LHCN-M2 (cell line): ENCODE measurements at regions not wholly inside any gene's neighbourhood (a gene's known extent, or its start where the extent isn't known, plus 50 kb on each side); places are given as distances from the start of the nearest gene placed in this dataset.

Experiments
- DNase-seq: peaks from one replicate; pipeline ENCODE4 v3.0.0-alpha.2; 2012; ENCODE audit warnings: low read depth

GRCh38 chr3:83513677-83514076 is 1445.1 kb upstream of the CADM2 start:
- DNase-seq, result no peak

GRCh38 chr3:83514130-83514914 is 1444.5 kb upstream of the CADM2 start:
- DNase-seq, result no peak

GRCh38 chr3:83515123-83515522 is 1443.7 kb upstream of the CADM2 start:
- DNase-seq, result no peak

GRCh38 chr3:83523470-83524073 is 1435.2 kb upstream of the CADM2 start:
- DNase-seq, result no peak

- DNase-seq, result no peak
These were observed 1433.9 kb upstream of the CADM2 start for GRCh38 chr3:83524901-83525300.

DNA sequence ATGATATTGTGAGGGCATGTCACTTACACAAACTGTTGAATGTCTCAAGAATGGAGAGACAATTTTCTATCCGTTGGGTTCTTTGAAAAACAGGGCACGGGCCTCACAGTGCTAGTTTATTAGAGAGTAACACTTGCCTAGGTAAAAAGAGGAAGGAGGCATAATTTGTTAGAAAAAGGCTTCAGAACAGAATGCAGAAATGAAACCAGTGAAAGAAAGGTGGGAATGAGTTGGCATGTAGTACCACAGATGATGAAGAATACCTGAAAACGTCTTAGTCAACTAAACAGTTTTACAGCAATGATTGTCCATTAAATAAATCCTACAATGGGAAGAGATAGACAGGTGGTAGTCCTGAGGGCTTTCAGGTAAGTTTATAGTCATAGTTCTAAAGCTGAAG is 1399.7 kb upstream of the CADM2 start:
- DNase-seq, result no peak

DNA sequence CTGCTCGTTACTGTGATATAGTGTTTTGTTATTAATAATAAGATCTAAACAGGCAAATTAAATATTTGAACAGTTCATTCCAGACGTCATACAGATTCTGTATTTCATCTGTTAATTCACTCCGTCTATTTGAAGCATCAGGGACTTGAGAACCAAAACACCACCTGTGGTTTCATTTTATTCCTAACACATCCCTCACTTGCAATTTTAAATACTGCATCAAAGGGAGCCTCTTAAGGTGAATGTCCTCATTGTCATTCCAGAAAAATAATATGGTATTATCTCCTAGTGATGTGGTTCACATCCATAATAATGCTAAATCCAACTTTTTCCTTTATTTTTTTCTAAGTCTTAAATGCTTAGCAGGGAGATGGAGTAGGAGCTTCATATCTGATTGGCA is 1390.9 kb upstream of the CADM2 start:
- no peak for DNase-seq

DNA sequence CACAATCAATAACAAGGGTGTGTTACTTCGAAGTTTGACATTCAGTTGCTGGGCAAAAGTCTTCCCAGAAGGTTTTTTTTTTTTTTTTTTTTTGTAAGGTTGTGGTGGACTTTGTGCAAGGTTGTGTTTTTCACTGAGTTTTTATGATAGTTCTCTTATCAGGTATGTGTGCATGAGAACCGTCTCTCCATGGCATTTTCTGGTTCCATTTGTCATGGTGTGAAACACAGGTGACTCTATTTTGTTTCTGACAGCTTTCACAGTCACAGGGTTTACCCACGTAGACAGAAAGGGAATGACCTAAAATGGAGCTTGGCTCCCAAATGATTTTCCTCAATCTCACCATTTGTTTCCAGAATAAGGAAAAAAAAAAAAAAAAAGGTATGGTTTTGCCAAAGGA is 1377.2 kb upstream of the CADM2 start:
- DNase-seq, result no peak

DNA sequence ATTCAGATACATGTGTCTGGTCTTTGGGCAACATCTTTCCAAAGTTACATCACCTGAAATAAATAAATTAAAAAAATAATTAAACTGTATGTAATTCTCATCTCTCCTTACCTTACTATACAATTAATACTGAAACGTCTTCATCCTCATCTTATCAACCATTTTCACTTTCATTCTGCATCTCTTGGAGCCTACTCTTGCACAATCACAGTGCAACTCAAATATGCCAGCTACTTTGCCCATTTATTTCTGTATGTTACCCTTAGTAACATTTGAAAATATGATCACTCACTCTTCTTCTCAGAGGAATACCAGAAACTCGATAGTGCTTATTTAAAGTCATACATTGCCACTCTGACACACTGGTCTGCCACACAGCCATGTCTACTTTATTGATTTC is 1357.1 kb upstream of the CADM2 start:
- no peak for DNase-seq

- no peak for DNase-seq
These were observed 1336.3 kb upstream of the CADM2 start for GRCh38 chr3:83622526-83622925.

GRCh38 chr3:83625261-83625660 is 1333.5 kb upstream of the CADM2 start:
- DNase-seq, result no peak

- DNase-seq, result no peak
These were observed 1330.3 kb upstream of the CADM2 start for GRCh38 chr3:83628471-83628870.

DNA sequence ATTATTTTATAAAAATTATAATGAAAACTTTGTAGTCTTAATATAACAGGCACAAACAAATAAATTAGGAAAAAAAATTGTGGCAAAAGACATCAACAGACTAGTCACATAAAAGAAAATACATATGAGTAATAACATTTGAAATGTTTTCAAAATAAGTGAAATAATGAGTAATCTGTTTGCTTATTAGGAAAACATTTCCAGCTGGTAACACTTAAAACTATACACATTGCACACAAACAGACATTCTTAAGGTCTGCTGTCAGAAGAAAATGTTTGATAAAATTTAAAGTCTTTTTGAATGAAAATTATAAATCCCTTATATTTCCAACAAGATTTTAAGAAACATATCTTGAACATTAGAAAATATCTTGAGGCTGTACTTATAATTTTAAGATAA is 1326.3 kb upstream of the CADM2 start:
- no peak for DNase-seq

- DNase-seq, result no peak
These were observed 1325.0 kb upstream of the CADM2 start for GRCh38 chr3:83633758-83634157.

DNA sequence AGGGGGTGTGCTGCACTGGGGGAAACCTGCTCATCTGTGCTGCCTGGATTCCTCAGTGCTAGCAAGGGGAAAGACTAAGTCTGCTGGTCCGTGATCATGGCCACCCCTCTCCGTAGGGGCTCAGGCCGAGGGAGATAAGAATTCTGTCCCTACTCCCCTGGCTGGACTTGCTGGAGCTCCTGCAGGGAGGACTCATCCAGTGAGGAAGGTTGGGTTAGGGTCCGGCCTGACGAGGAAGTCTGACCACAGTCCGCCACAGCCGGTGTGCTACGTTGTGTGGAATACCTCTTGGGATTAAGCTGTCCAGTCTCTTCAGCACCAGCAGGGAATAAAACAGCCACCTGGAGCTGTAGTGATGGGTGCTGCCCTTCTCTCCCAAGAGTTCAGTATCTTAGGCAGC is 1309.1 kb upstream of the CADM2 start:
- no peak for DNase-seq

DNA sequence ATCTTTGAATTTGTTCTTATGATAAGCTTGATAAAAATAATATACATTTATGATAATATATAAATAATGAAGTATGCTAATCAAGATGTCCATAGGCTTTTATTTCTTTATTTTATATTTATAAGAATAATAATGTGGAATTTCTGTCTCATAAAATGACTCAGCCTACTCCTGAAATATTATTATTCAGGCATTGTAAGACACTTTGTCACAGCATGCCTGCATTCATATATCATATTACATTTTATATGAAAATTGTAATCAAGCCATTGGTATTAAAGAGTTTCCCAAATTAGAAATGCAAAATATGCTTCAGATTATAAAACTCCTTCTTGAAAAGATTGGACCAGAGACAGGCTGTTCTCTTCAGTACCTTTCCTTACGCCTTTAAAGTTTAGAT is 1303.7 kb upstream of the CADM2 start:
- DNase-seq, result no peak

- DNase-seq, result no peak
These were observed 1296.3 kb upstream of the CADM2 start for GRCh38 chr3:83662381-83662960.

- DNase-seq, result no peak
These were observed 1288.4 kb upstream of the CADM2 start for GRCh38 chr3:83670416-83670815.

DNA sequence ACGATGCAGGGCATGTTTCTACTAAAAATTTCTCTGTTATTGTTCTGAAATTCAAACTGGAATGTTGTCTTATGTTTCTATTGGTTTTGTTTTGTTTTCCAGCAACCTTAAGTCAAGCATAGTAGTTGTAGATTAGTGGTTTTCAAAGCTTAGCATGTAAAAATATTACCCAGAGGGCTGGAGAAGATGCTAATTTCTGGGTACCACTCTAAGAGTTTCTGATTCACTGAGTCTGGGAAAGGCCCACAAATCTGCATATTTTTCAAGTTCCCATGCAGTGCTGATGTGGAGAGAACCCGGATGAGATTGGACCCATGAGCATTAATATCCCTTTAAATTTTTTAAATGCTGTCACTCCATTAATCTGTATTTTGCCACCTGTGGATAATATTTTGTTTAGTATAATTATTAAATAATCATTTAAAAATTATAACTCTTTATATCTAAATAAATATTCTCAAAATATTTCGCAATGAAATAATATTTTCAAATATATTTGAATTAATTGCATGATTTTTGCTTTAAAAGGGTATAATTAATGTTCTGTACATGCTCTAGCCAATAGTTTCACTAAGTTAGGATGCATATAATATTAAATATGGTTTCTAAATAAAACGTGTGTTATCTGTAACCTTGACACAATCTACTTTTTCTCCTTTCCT is 1274.7 kb upstream of the CADM2 start:
- DNase-seq, result no peak

DNA sequence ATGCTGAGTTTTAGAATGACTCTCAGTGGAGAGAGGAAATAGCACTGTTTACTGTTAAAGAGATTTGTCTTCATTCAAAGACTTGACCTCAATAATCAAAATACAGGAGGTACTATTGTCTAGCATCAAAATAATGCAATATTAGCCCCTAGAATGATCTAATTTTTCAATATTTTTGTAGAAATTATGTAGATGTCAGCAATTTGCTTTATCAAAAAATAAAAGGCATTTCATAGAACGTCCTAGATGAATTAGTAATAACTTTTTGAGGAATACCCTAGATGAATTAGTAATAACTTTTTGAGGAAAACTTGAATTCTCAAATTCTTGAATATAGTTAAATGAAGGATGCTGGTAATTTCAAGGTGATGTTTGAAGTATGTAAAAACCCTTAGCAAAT is 1252.1 kb upstream of the CADM2 start:
- DNase-seq, result no peak

DNA sequence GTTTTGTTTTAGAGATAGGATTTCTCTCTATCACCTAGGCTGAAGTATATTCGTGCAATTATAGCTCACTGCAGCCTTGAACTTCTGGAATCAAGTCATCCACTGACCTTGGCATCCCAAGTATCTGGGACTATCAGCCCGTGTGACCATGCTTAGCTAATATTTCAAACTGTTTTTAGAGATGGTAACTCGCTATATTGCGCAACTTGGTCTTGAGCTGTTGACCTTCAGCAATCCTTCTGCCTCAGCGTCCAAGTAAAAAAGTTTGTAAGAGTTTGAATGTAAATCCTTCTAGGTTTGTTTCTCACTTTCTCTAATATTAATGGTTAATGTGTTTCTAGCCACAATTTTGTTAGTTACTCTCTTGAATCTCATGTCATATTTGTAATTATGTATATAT is 1243.5 kb upstream of the CADM2 start:
- DNase-seq, result no peak

GRCh38 chr3:83729576-83729975 is 1229.2 kb upstream of the CADM2 start:
- no peak for DNase-seq

- no peak for DNase-seq
These were observed 1224.1 kb upstream of the CADM2 start for GRCh38 chr3:83734656-83735055.
